ENCODE measurements at regions not wholly inside any gene's neighbourhood (a gene's known extent, or its start where the extent isn't known, plus 50 kb on each side); places are given as distances from the start of the nearest gene placed in this dataset.

GRCh38 chr3:34568766-34569165 is 770.3 kb downstream of the PDCD6IP start:
- Histone ChIP-seq H3K27ac (ENCODE audit: low read length) (no peak overlapping the region), H3K36me3 (ENCODE audit: control insufficient read depth, insufficient read depth, low read length) (no peaks in the 10 kb centered on the region), H3K4me1 (ENCODE audit: control insufficient read depth, insufficient read depth, low read length) (no peaks in the 10 kb centered on the region), H3K9me3 (ENCODE audit: control insufficient read depth, insufficient read depth, low read depth, low read length) (no peaks in the 10 kb centered on the region), H3K4me3 (ENCODE audit: low read depth in 2 of 2, low read length in 2 of 2) (no peak overlapping the region), H3K27me3 (ENCODE audit: control insufficient read depth, insufficient read depth, low read length) (no peaks in the 10 kb centered on the region)
- ChIA-PET POLR2A (no interaction called here), CTCF (no interaction called here)
- in situ Hi-C loops (cut with HindIII; ENCODE audit: low pct_unique_long_range_greater_than_20kb, low sequenced_read_pairs) = no loop called here
- no peak for ATAC-seq
- no peak for TF ChIP-seq REST (IDR thresholded peaks at IDR 0.05; ENCODE audit: insufficient read depth in 1 of 2, low read depth in 2 of 2, low read length in 1 of 2)
- no peak for TF ChIP-seq TCF7L2 (IDR thresholded peaks at IDR 0.05; ENCODE audit: low read depth, low read length)
- no peak for TF ChIP-seq SIN3A (IDR thresholded peaks at IDR 0.05; ENCODE audit: borderline replicate concordance, insufficient read depth, low read depth, low read length)
- no peak for TF ChIP-seq CTCF (IDR thresholded peaks at IDR 0.05)
- TF ChIP-seq POLR2AphosphoS5 (IDR thresholded peaks at IDR 0.05; ENCODE audit: low read depth, low read length) = no peak
- DNase-seq (ENCODE audit: low read depth, low spot score) = no peak
- no TSS peak for BruUV-seq (replicated peaks)
- intact Hi-C loops (cut with micrococcal nuclease; ENCODE audit: unreplicated experiment) = no loop called here

- in situ Hi-C loops (cut with HindIII; ENCODE audit: low pct_unique_long_range_greater_than_20kb, low sequenced_read_pairs) = no loop called here
- ChIA-PET POLR2A (no interaction called here), CTCF (no interaction called here)
Observed at GRCh38 chr3:34569437-34569836, 771.0 kb downstream of the PDCD6IP start.

More at GRCh38 chr3:34569437-34569836, 771.0 kb downstream of the PDCD6IP start:
- Histone ChIP-seq H3K9me3 (ENCODE audit: control insufficient read depth, insufficient read depth, low read depth, low read length) (no peaks in the 10 kb centered on the region), H3K36me3 (ENCODE audit: control insufficient read depth, insufficient read depth, low read length) (no peaks in the 10 kb centered on the region), H3K27me3 (ENCODE audit: control insufficient read depth, insufficient read depth, low read length) (no peaks in the 10 kb centered on the region), H3K4me1 (ENCODE audit: control insufficient read depth, insufficient read depth, low read length) (no peaks in the 10 kb centered on the region), H3K27ac (ENCODE audit: low read length) (no peak overlapping the region), H3K4me3 (ENCODE audit: low read depth in 2 of 2, low read length in 2 of 2) (no peak overlapping the region)
- BruUV-seq (replicated peaks) = no TSS peak
- ATAC-seq (no peak), DNase-seq (ENCODE audit: low read depth, low spot score) (no peak)
- intact Hi-C loops (cut with micrococcal nuclease; ENCODE audit: unreplicated experiment) = no loop called here
- no peak for TF ChIP-seq REST (IDR thresholded peaks at IDR 0.05; ENCODE audit: insufficient read depth in 1 of 2, low read depth in 2 of 2, low read length in 1 of 2)
- no peak for TF ChIP-seq CTCF (IDR thresholded peaks at IDR 0.05)
- no peak for TF ChIP-seq TCF7L2 (IDR thresholded peaks at IDR 0.05; ENCODE audit: low read depth, low read length)
- TF ChIP-seq SIN3A (IDR thresholded peaks at IDR 0.05; ENCODE audit: borderline replicate concordance, insufficient read depth, low read depth, low read length) = no peak
- no peak for TF ChIP-seq POLR2AphosphoS5 (IDR thresholded peaks at IDR 0.05; ENCODE audit: low read depth, low read length)
